ENCODE measurements at regions not wholly inside any gene's neighbourhood (a gene's known extent, or its start where the extent isn't known, plus 50 kb on each side); places are given as distances from the start of the nearest gene placed in this dataset.

DNA sequence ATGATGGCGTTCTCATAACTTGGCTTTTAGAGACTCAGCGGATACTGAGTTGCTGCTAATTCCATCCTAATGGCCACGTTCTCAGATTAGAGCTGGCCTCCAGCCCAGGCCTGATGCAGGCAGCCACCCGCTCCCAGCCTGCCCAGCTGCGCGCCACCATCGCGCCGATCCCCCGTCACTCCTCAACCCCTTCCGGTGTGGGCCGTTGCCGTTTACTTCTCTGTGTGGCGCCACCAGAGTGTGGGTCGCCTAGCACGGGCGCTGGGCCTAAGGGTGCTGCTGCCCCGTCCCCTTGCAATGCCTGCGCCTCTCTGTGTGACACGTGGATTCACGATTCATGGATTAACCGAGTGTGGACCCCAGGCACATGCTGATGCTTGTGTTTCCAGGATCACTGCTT lies 1116.0 kb downstream of the BRD1 start:
- H3K4me1 ChIP-seq (ENCODE audit: control insufficient read depth, insufficient read depth, low read length) = no peaks in the 10 kb centered on the region
- no peak overlapping the region for H3K4me3 ChIP-seq (ENCODE audit: low read depth, low read length)
- TF ChIP-seq KLF7 (tag by site-specific recombination; IDR thresholded peaks at IDR 0.05; ENCODE audit: borderline replicate concordance) (no peak), ZNF558 (tag by site-specific recombination; IDR thresholded peaks at IDR 0.05) (no peak), KLF8 (tag by site-specific recombination; IDR thresholded peaks at IDR 0.05) (no peak), ZNF510 (tag by site-specific recombination; IDR thresholded peaks at IDR 0.05; ENCODE audit: insufficient replicate concordance) (no peak), ZNF2 (tag by site-specific recombination; IDR thresholded peaks at IDR 0.05) (no peak), ZFP37 (tag by site-specific recombination; IDR thresholded peaks at IDR 0.05) (no peak), PBX3 (CRISPR knock-in tag; IDR thresholded peaks at IDR 0.05) (no peak), SALL2 (tag by site-specific recombination; IDR thresholded peaks at IDR 0.05; ENCODE audit: borderline replicate concordance) (no peak), ZNF324 (tag by site-specific recombination; IDR thresholded peaks at IDR 0.05) (no peak)
- CTCF ChIA-PET = no interaction called here
- no peaks in the 10 kb centered on the region for H3K36me3 ChIP-seq (ENCODE audit: control insufficient read depth in 2 of 2, insufficient read depth in 1 of 2, low read length in 2 of 2)
- H3K27ac ChIP-seq (ENCODE audit: extremely low read depth, low read depth, low read length) = no peak overlapping the region
- POLR2A ChIA-PET = no interaction called here
- H3K9me3 ChIP-seq (ENCODE audit: control insufficient read depth, insufficient read depth, low read depth, low read length) = no peaks in the 10 kb centered on the region

DNA sequence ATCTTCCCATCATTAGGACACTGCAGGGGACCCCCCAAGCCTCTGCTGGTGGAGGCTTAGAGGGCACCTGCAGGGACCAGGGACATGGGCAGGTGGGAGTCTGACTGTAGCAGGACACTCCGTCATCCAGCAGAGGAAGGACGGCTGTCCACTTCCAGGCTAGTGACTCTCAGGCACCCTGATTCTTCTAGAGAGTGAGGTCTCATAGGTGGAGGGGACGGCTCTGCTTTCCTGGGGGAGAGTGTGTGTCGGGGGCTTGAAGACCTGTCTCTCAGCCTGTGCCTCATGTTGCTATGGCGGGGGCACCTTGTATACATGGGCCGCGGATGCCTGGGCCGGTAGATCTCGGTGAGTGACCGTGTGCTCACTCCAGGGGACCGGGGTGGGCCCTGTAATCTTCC lies 1116.6 kb downstream of the BRD1 start:
- no peaks in the 10 kb centered on the region for H3K36me3 ChIP-seq (ENCODE audit: control insufficient read depth in 2 of 2, insufficient read depth in 1 of 2, low read length in 2 of 2)
- H3K4me3 ChIP-seq (ENCODE audit: low read depth, low read length) = no peak overlapping the region
- TF ChIP-seq, protein P1, sequence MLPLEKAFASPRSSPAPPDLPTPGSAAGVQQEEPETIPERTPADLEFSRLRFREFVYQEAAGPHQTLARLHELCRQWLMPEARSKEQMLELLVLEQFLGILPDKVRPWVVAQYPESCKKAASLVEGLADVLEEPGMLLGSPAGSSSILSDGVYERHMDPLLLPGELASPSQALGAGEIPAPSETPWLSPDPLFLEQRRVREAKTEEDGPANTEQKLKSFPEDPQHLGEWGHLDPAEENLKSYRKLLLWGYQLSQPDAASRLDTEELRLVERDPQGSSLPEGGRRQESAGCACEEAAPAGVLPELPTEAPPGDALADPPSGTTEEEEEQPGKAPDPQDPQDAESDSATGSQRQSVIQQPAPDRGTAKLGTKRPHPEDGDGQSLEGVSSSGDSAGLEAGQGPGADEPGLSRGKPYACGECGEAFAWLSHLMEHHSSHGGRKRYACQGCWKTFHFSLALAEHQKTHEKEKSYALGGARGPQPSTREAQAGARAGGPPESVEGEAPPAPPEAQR (tag by site-specific recombination; IDR thresholded peaks at IDR 0.05) = no peak
- TF ChIP-seq ZNF654 (tag by site-specific recombination; IDR thresholded peaks at IDR 0.05; ENCODE audit: low read depth) = no peak
- no peak for TF ChIP-seq ZNF302 (tag by site-specific recombination; IDR thresholded peaks at IDR 0.05; ENCODE audit: low read depth)
- TF ChIP-seq ZNF16 (tag by site-specific recombination; IDR thresholded peaks at IDR 0.05; ENCODE audit: low read depth) = no peak
- no peak for TF ChIP-seq ZNF791 (tag by site-specific recombination; IDR thresholded peaks at IDR 0.05)
- no peak for TF ChIP-seq ZNF146 (tag by site-specific recombination; IDR thresholded peaks at IDR 0.05)
- no peak for TF ChIP-seq ZNF157 (tag by site-specific recombination; IDR thresholded peaks at IDR 0.05)
- H3K4me1 ChIP-seq (ENCODE audit: control insufficient read depth, insufficient read depth, low read length) = no peaks in the 10 kb centered on the region
- H3K9me3 ChIP-seq (ENCODE audit: control insufficient read depth, insufficient read depth, low read depth, low read length) = no peaks in the 10 kb centered on the region
- CTCF ChIA-PET = no interaction called here
- no peak overlapping the region for H3K27ac ChIP-seq (ENCODE audit: extremely low read depth, low read depth, low read length)
- POLR2A ChIA-PET = no interaction called here

DNA sequence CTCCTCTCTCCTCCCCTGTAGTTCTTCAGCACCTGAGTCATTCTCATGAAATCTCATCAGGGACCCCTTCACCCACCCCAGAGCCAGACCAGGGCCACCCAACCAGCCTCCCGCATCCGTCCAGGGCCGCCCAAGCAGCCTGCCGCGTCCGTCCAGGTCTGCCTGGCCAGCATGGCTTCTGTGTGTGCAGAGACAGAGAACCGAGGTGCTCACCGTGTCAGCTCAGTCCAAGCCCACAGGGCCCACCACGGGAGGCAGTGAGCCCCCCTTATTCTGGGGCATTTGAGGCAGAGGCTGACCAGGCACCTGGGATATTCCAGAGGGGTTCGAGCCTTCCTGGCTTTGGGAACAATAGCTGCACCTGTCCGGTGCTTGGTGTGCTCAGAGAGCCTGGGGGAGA lies 1117.3 kb downstream of the BRD1 start:
- H3K4me1 ChIP-seq (ENCODE audit: control insufficient read depth, insufficient read depth, low read length) = no peaks in the 10 kb centered on the region
- H3K9me3 ChIP-seq (ENCODE audit: control insufficient read depth, insufficient read depth, low read depth, low read length) = no peaks in the 10 kb centered on the region
- no peak overlapping the region for H3K27ac ChIP-seq (ENCODE audit: extremely low read depth, low read depth, low read length)
- ChIA-PET POLR2A (no interaction called here), CTCF (no interaction called here)
- H3K36me3 ChIP-seq (ENCODE audit: control insufficient read depth in 2 of 2, insufficient read depth in 1 of 2, low read length in 2 of 2) = no peaks in the 10 kb centered on the region
- H3K4me3 ChIP-seq (ENCODE audit: low read depth, low read length) = no peak overlapping the region
- TF ChIP-seq ZNF202 (tag by site-specific recombination; IDR thresholded peaks at IDR 0.05; ENCODE audit: borderline replicate concordance) (no peak), ZFHX2 (tag by site-specific recombination; conservative IDR thresholded peaks at IDR 0.05) (no peak), ZNF10 (tag by site-specific recombination; IDR thresholded peaks at IDR 0.05) (no peak), ZNF391 (tag by site-specific recombination; IDR thresholded peaks at IDR 0.05; ENCODE audit: borderline replicate concordance, low read depth) (no peak), ZNF626 (tag by site-specific recombination; IDR thresholded peaks at IDR 0.05) (no peak), PRDM1 (tag by site-specific recombination; IDR thresholded peaks at IDR 0.05) (no peak), ZNF138 (tag by site-specific recombination; IDR thresholded peaks at IDR 0.05; ENCODE audit: borderline replicate concordance) (no peak), BCL11A (tag by site-specific recombination; IDR thresholded peaks at IDR 0.05; ENCODE audit: low read depth) (no peak), ZNF184 (tag by site-specific recombination; IDR thresholded peaks at IDR 0.05) (no peak), ZBTB7A (tag by site-specific recombination; IDR thresholded peaks at IDR 0.05; ENCODE audit: low read depth) (no peak), MYNN (tag by site-specific recombination; IDR thresholded peaks at IDR 0.05; ENCODE audit: borderline replicate concordance) (no peak), SCRT2 (tag by site-specific recombination; IDR thresholded peaks at IDR 0.05) (no peak), MZF1 (tag by site-specific recombination; IDR thresholded peaks at IDR 0.05; ENCODE audit: borderline replicate concordance) (no peak), SALL2 (tag by site-specific recombination; IDR thresholded peaks at IDR 0.05; ENCODE audit: borderline replicate concordance) (no peak), HOXD13 (CRISPR knock-in tag; IDR thresholded peaks at IDR 0.05; ENCODE audit: borderline replicate concordance) (no peak)
